Effector memory CD8-positive, alpha-beta T cell (primary cell): ENCODE measurements at regions not wholly inside any gene's neighbourhood (a gene's known extent, or its start where the extent isn't known, plus 50 kb on each side); places are given as distances from the start of the nearest gene placed in this dataset.
"Not testable (repeated sequence)": the region's sequence is repeated elsewhere in the genome, so short reads cannot be mapped to it uniquely, and the experiment has no call there.

ENCODE experiments used
- ATAC-seq: fragments of 150-1000 bp; cut with Tn5 transposase; replicated peaks from 2 replicates; pipeline ENCODE4 v1.10.0; 2021; ENCODE audit warnings: mild to moderate bottlenecking, moderate library complexity
- DNase-seq, 3 experiments: peaks; one replicate each; pipeline ENCODE4 v3.0.0; 2021
- H3K27ac Mint-ChIP-seq, 2 donors: one replicate each; pipeline ENCODE4 v1.8.0; 2022; ENCODE audit warnings: mild to moderate bottlenecking in 2 of 2, mixed read lengths in 2 of 2, moderate library complexity in 2 of 2
- H3K27me3 Mint-ChIP-seq, 2 donors: one replicate each; pipeline ENCODE4 v1.8.0; 2022; ENCODE audit warnings: mixed read lengths in 2 of 2
- H3K36me3 Mint-ChIP-seq: one replicate; pipeline ENCODE4 v1.8.0; 2022; ENCODE audit warnings: mild to moderate bottlenecking, moderate library complexity, mixed read lengths; ENCODE audit not compliant: insufficient read depth
- H3K4me1 Mint-ChIP-seq, 2 donors: one replicate each; pipeline ENCODE4 v1.8.0; 2022; ENCODE audit warnings: low read depth in 2 of 2, mixed read lengths in 2 of 2
- H3K4me3 Mint-ChIP-seq, 2 donors: one replicate each; pipeline ENCODE4 v1.8.0; 2022; ENCODE audit warnings: mild to moderate bottlenecking in 2 of 2, mixed read lengths in 2 of 2, moderate library complexity in 2 of 2
- H3K9me3 Mint-ChIP-seq, 2 donors: one replicate each; pipeline ENCODE4 v1.8.0; 2022; ENCODE audit warnings: mixed read lengths in 2 of 2

GRCh38 chr1:242827538-242827937 lies 303.0 kb upstream of the PLD5 start:
- H3K4me3 Mint-ChIP-seq: no peak overlapping the region
- peaks cover 0 to 5% of the 10 kb centered on the region in 2 donors for H3K27me3 Mint-ChIP-seq
- H3K27ac Mint-ChIP-seq: no peak overlapping the region
- H3K9me3 Mint-ChIP-seq: peaks cover 4 to 7% of the 10 kb centered on the region in 2 donors
- H3K4me1 Mint-ChIP-seq: no peaks in the 10 kb centered on the region
- DNase-seq (no peak), ATAC-seq (no peak)
- H3K36me3 Mint-ChIP-seq: no peaks in the 10 kb centered on the region

GRCh38 chr1:242826701-242827336 lies 302.3 kb upstream of the PLD5 start:
- H3K27me3 Mint-ChIP-seq: peaks cover 0 to 5% of the 10 kb centered on the region in 2 donors
- no peak for ATAC-seq
- DNase-seq: no peak
- no peak overlapping the region for H3K4me3 Mint-ChIP-seq
- no peak overlapping the region for H3K27ac Mint-ChIP-seq
- no peaks in the 10 kb centered on the region for H3K4me1 Mint-ChIP-seq
- no peaks in the 10 kb centered on the region for H3K36me3 Mint-ChIP-seq
- H3K9me3 Mint-ChIP-seq: peaks cover 4 to 7% of the 10 kb centered on the region in 2 donors

- Mint-ChIP-seq H3K4me1 (no peaks in the 10 kb centered on the region), H3K27me3 (peaks cover 0 to 5% of the 10 kb centered on the region in 2 donors), H3K27ac (no peak overlapping the region), H3K9me3 (peaks cover 0 to 4% of the 10 kb centered on the region in 2 donors), H3K36me3 (no peaks in the 10 kb centered on the region), H3K4me3 (no peak overlapping the region)
- no peak for DNase-seq
- no peak for ATAC-seq
Measured at GRCh38 chr1:242824435-242824834, 299.9 kb upstream of the PLD5 start.

- DNase-seq: no peak
- H3K9me3 Mint-ChIP-seq: no peaks in the 10 kb centered on the region
- H3K27ac Mint-ChIP-seq: no peak overlapping the region
- no peak overlapping the region for H3K4me3 Mint-ChIP-seq
- peaks cover 0 to 3% of the 10 kb centered on the region in 2 donors for H3K4me1 Mint-ChIP-seq
- H3K27me3 Mint-ChIP-seq: peaks cover 13 to 15% of the 10 kb centered on the region in 2 donors
- ATAC-seq: no peak
- H3K36me3 Mint-ChIP-seq: no peaks in the 10 kb centered on the region
Measured at GRCh38 chr1:242813490-242814091, 289.1 kb upstream of the PLD5 start.

GRCh38 chr1:242811092-242811840 lies 286.8 kb upstream of the PLD5 start:
- H3K4me3 Mint-ChIP-seq: no peak overlapping the region
- peaks cover 0 to 3% of the 10 kb centered on the region in 2 donors for H3K4me1 Mint-ChIP-seq
- no peak for ATAC-seq
- H3K27ac Mint-ChIP-seq: no peak overlapping the region
- no peaks in the 10 kb centered on the region for H3K9me3 Mint-ChIP-seq
- no peak for DNase-seq
- H3K27me3 Mint-ChIP-seq: peaks cover 13 to 15% of the 10 kb centered on the region in 2 donors
- H3K36me3 Mint-ChIP-seq: no peaks in the 10 kb centered on the region

GRCh38 chr1:242806324-242806723 lies 281.8 kb upstream of the PLD5 start:
- Mint-ChIP-seq H3K9me3 (no peaks in the 10 kb centered on the region), H3K27ac (no peak overlapping the region), H3K4me3 (no peak overlapping the region), H3K4me1 (no peaks in the 10 kb centered on the region), H3K27me3 (no peaks in the 10 kb centered on the region), H3K36me3 (no peaks in the 10 kb centered on the region)
- DNase-seq: no peak
- no peak for ATAC-seq

GRCh38 chr1:242805360-242805759 lies 280.9 kb upstream of the PLD5 start:
- DNase-seq, H3K9me3 Mint-ChIP-seq, H3K4me3 Mint-ChIP-seq, H3K27ac Mint-ChIP-seq, ATAC-seq, H3K36me3 Mint-ChIP-seq, H3K27me3 Mint-ChIP-seq, H3K4me1 Mint-ChIP-seq: not testable (repeated sequence)

- no peaks in the 10 kb centered on the region for H3K4me1 Mint-ChIP-seq
- H3K9me3 Mint-ChIP-seq: no peaks in the 10 kb centered on the region
- no peak for DNase-seq
- no peak overlapping the region for H3K4me3 Mint-ChIP-seq
- no peak for ATAC-seq
- H3K36me3 Mint-ChIP-seq: no peaks in the 10 kb centered on the region
- no peak overlapping the region for H3K27ac Mint-ChIP-seq
- H3K27me3 Mint-ChIP-seq: no peaks in the 10 kb centered on the region
Measured at GRCh38 chr1:242802973-242803372, 278.5 kb upstream of the PLD5 start.

- Mint-ChIP-seq H3K4me3 (no peak overlapping the region), H3K4me1 (no peaks in the 10 kb centered on the region)
Measured at GRCh38 chr1:242800521-242800920, 276.0 kb upstream of the PLD5 start.

GRCh38 chr1:242797856-242798255 lies 273.4 kb upstream of the PLD5 start:
- Mint-ChIP-seq H3K4me3 (no peak overlapping the region), H3K36me3 (no peaks in the 10 kb centered on the region), H3K9me3 (peaks cover 0 to 2% of the 10 kb centered on the region in 2 donors), H3K27ac (no peak overlapping the region), H3K27me3 (peaks cover 0 to 6% of the 10 kb centered on the region in 2 donors), H3K4me1 (no peaks in the 10 kb centered on the region)
- no peak for DNase-seq
- ATAC-seq: no peak

More at GRCh38 chr1:242800521-242800920, 276.0 kb upstream of the PLD5 start:
- no peak for DNase-seq
- ATAC-seq: no peak
- H3K9me3 Mint-ChIP-seq: peaks cover 0 to 2% of the 10 kb centered on the region in 2 donors
- H3K27ac Mint-ChIP-seq: no peak overlapping the region
- no peaks in the 10 kb centered on the region for H3K36me3 Mint-ChIP-seq
- H3K27me3 Mint-ChIP-seq: peaks cover 0 to 6% of the 10 kb centered on the region in 2 donors

GRCh38 chr1:242788771-242789170 lies 264.3 kb upstream of the PLD5 start:
- Mint-ChIP-seq H3K4me1 (no peaks in the 10 kb centered on the region), H3K27ac (no peak overlapping the region), H3K9me3 (peaks cover 7 to 24% of the 10 kb centered on the region in 2 donors), H3K4me3 (no peak overlapping the region), H3K36me3 (no peaks in the 10 kb centered on the region), H3K27me3 (peaks cover 13 to 16% of the 10 kb centered on the region in 2 donors)
- DNase-seq (no peak), ATAC-seq (no peak)

GRCh38 chr1:242787968-242788367 lies 263.5 kb upstream of the PLD5 start:
- H3K36me3 Mint-ChIP-seq: no peaks in the 10 kb centered on the region

GRCh38 chr1:242784807-242785206 lies 260.3 kb upstream of the PLD5 start:
- ATAC-seq (no peak), DNase-seq (no peak)
- H3K9me3 Mint-ChIP-seq: peaks cover 4 to 17% of the 10 kb centered on the region in 2 donors
- H3K4me3 Mint-ChIP-seq: no peak overlapping the region
- H3K4me1 Mint-ChIP-seq: no peaks in the 10 kb centered on the region
- no peak overlapping the region for H3K27ac Mint-ChIP-seq
- H3K36me3 Mint-ChIP-seq: no peaks in the 10 kb centered on the region
- peaks cover 13 to 16% of the 10 kb centered on the region in 2 donors for H3K27me3 Mint-ChIP-seq

More at GRCh38 chr1:242787968-242788367, 263.5 kb upstream of the PLD5 start:
- Mint-ChIP-seq H3K27ac (no peak overlapping the region), H3K27me3 (peaks cover 13 to 16% of the 10 kb centered on the region in 2 donors), H3K4me3 (no peak overlapping the region), H3K4me1 (no peaks in the 10 kb centered on the region), H3K9me3 (peaks cover 7 to 24% of the 10 kb centered on the region in 2 donors)
- DNase-seq (no peak), ATAC-seq (no peak)

GRCh38 chr1:242784084-242784483 lies 259.6 kb upstream of the PLD5 start:
- DNase-seq (no peak), ATAC-seq (no peak)
- Mint-ChIP-seq H3K9me3 (peaks cover 2 to 17% of the 10 kb centered on the region in 2 donors), H3K36me3 (no peaks in the 10 kb centered on the region), H3K4me3 (no peak overlapping the region), H3K27me3 (peaks cover 9 to 16% of the 10 kb centered on the region in 2 donors), H3K4me1 (no peaks in the 10 kb centered on the region), H3K27ac (no peak overlapping the region)
